MM.1S (cell line): ENCODE measurements at regions not wholly inside any gene's neighbourhood (a gene's known extent, or its start where the extent isn't known, plus 50 kb on each side); places are given as distances from the start of the nearest gene placed in this dataset.

Source experiments
- EZH2 ChIP-seq: fragments of 300-600 bp; sonication (generic); optimal IDR thresholded peaks from 2 replicates; pipeline ENCODE3; 2017; ENCODE audit warnings: low read depth, mild to moderate bottlenecking, antibody characterized with exemption, low read length, mixed read lengths
- EZH2phosphoT487 ChIP-seq: fragments of 300-600 bp; sonication (generic); IDR thresholded peaks from 2 replicates; pipeline ENCODE4 v1.6.1; 2018; ENCODE audit warnings: antibody characterized with exemption, low read length
- TF ChIP-seq, protein P1 (sequence below): fragments of 300-600 bp; sonication (generic); IDR thresholded peaks from 2 replicates; pipeline ENCODE4 v1.5.1; 2016; ENCODE audit warnings: antibody characterized with exemption, low read length, mixed read lengths

DNA sequence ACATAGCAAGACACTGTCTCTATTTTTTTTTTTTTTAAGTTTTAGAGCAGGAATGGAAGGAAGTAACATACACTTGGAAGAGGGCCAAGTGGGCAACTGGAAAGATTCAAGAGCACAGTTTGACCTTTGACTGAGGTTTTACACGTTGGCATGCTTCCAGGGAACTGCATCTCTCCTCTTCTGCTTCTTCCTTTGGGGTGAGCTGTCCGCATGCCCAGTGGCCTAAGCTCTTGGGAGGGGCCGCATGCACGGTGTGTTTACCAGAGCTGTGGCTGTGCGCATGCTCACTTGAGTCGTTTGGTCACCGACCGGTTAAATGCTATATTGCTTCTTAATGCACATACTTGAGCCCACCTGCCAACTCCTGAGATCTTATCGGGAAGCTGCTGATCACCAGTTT, 727.7 kb downstream of the UQCRFS1 start:
- TF ChIP-seq EZH2 (no peak), EZH2phosphoT487 (no peak)
- TF ChIP-seq, protein P1, sequence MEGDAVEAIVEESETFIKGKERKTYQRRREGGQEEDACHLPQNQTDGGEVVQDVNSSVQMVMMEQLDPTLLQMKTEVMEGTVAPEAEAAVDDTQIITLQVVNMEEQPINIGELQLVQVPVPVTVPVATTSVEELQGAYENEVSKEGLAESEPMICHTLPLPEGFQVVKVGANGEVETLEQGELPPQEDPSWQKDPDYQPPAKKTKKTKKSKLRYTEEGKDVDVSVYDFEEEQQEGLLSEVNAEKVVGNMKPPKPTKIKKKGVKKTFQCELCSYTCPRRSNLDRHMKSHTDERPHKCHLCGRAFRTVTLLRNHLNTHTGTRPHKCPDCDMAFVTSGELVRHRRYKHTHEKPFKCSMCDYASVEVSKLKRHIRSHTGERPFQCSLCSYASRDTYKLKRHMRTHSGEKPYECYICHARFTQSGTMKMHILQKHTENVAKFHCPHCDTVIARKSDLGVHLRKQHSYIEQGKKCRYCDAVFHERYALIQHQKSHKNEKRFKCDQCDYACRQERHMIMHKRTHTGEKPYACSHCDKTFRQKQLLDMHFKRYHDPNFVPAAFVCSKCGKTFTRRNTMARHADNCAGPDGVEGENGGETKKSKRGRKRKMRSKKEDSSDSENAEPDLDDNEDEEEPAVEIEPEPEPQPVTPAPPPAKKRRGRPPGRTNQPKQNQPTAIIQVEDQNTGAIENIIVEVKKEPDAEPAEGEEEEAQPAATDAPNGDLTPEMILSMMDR: no peak
